SK-N-MC (cell line): ENCODE measurements at regions not wholly inside any gene's neighbourhood (a gene's known extent, or its start where the extent isn't known, plus 50 kb on each side); places are given as distances from the start of the nearest gene placed in this dataset.

Source experiments
- EZH2 ChIP-seq: fragments of 200-600 bp; sonication (generic); IDR thresholded peaks from one replicate; pipeline ENCODE4 v1.6.1; 2017; ENCODE audit warnings: antibody characterized with exemption
- FOXP2 ChIP-seq: optimal IDR thresholded peaks from 2 replicates; pipeline ENCODE3; 2011; ENCODE audit warnings: mild to moderate bottlenecking, moderate library complexity; ENCODE audit not compliant: insufficient read depth; ENCODE audit errors: extremely low read length, control extremely low read depth
- POLR2AphosphoS5 ChIP-seq: IDR thresholded peaks from 2 replicates; pipeline ENCODE4 v1.6.1; 2012; ENCODE audit warnings: mild to moderate bottlenecking, low read depth, low read length, borderline replicate concordance

- TF ChIP-seq FOXP2 (no peak), EZH2 (no peak), POLR2AphosphoS5 (no peak)
Observed at GRCh38 chrX:39125834-39126233, 324.6 kb downstream of the MID1IP1 start.
